ENCODE measurements at regions not wholly inside any gene's neighbourhood (a gene's known extent, or its start where the extent isn't known, plus 50 kb on each side); places are given as distances from the start of the nearest gene placed in this dataset.

GRCh38 chr14:101331141-101331525 is 230.2 kb upstream of the DIO3 start:
- TF ChIP-seq CTCF (IDR thresholded peaks at IDR 0.05) (no peak), POLR2AphosphoS5 (IDR thresholded peaks at IDR 0.05; ENCODE audit: low read depth, low read length) (no peak), RFX5 (IDR thresholded peaks at IDR 0.05; ENCODE audit: low read length) (no peak), REST (IDR thresholded peaks at IDR 0.05; ENCODE audit: low read depth, low read length) (no peak)

Data from SK-N-SH (cell line).